ENCODE measurements at regions not wholly inside any gene's neighbourhood (a gene's known extent, or its start where the extent isn't known, plus 50 kb on each side); places are given as distances from the start of the nearest gene placed in this dataset.

GRCh38 chr3:5448816-5449215 is 261.3 kb downstream of the EDEM1 start:
- no peak overlapping the region for H3K27ac ChIP-seq
- WGBS, 2 donors = 76 to 89% methylated on average over 2 of the region's 2 CpGs
- H3K36me3 ChIP-seq = no peaks in the 10 kb centered on the region
- H3K27me3 ChIP-seq = no peaks in the 10 kb centered on the region
- DNase-seq (no peak), ATAC-seq (ENCODE audit: low FRiP score in 2 of 2) (no peak)
- TF ChIP-seq EP300 (IDR thresholded peaks at IDR 0.05) (no peak), POLR2A (IDR thresholded peaks at IDR 0.05) (no peak), POLR2AphosphoS5 (IDR thresholded peaks at IDR 0.05) (no peak)
- TF ChIP-seq, protein P1, sequence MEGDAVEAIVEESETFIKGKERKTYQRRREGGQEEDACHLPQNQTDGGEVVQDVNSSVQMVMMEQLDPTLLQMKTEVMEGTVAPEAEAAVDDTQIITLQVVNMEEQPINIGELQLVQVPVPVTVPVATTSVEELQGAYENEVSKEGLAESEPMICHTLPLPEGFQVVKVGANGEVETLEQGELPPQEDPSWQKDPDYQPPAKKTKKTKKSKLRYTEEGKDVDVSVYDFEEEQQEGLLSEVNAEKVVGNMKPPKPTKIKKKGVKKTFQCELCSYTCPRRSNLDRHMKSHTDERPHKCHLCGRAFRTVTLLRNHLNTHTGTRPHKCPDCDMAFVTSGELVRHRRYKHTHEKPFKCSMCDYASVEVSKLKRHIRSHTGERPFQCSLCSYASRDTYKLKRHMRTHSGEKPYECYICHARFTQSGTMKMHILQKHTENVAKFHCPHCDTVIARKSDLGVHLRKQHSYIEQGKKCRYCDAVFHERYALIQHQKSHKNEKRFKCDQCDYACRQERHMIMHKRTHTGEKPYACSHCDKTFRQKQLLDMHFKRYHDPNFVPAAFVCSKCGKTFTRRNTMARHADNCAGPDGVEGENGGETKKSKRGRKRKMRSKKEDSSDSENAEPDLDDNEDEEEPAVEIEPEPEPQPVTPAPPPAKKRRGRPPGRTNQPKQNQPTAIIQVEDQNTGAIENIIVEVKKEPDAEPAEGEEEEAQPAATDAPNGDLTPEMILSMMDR (IDR thresholded peaks at IDR 0.05) = no peak
- H3K4me1 ChIP-seq = no peaks in the 10 kb centered on the region
- H3K4me3 ChIP-seq = no peak overlapping the region
- peaks cover 0 to 4% (median 0%) of the 10 kb centered on the region in 4 donors for H3K9me3 ChIP-seq

DNA sequence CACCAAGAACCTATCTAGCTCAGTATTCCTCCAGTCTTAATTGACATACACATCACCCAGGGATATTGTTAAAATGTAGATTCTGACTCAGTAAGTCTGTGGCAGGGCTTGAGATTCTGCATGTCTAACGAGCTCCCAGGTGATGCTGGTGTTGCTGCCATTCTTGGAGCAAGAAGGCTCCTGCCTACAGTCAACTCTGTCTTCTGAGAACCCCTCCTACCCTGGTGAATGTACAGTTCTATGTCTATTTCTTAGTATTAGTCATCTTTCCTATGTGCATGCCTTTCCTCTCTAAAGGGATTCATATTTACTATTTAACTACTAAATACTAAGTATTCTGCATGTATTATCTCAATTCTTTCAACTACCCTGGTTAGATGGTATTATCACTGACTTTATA is 268.7 kb downstream of the EDEM1 start:
- DNase-seq (no peak), ATAC-seq (ENCODE audit: low FRiP score in 2 of 2) (no peak)
- WGBS, 2 donors = 43 to 53% methylated on average over 1 of the region's 1 CpG
- Histone ChIP-seq H3K27me3 (no peaks in the 10 kb centered on the region), H3K36me3 (no peaks in the 10 kb centered on the region), H3K27ac (no peak overlapping the region), H3K4me1 (no peaks in the 10 kb centered on the region), H3K4me3 (no peak overlapping the region), H3K9me3 (no peaks in the 10 kb centered on the region)
- no peak for TF ChIP-seq POLR2A (IDR thresholded peaks at IDR 0.05)
- TF ChIP-seq, protein P1 (IDR thresholded peaks at IDR 0.05) = no peak
- TF ChIP-seq POLR2AphosphoS5 (IDR thresholded peaks at IDR 0.05) = no peak
- TF ChIP-seq EP300 (IDR thresholded peaks at IDR 0.05) = no peak

DNA sequence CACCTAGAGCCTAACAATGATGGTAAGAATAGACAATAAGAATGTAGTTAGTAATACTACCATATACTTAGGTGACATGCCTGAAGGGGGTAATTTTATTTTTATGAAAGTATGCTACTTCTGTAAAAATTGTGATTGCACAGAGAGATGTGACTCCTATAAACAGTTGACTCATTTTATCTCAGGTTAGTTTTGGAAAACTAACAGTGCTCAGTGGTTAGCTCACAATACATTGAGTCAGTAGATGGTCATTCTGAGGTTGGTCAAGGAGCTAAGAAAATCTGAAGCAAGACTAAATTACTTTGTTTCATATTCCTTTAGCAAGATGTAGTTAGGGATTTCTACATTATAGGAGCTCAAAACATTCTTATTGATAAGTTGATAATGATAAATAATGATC is 271.0 kb downstream of the EDEM1 start:
- Histone ChIP-seq H3K4me1 (no peaks in the 10 kb centered on the region), H3K9me3 (no peaks in the 10 kb centered on the region), H3K27ac (no peak overlapping the region), H3K27me3 (no peaks in the 10 kb centered on the region), H3K4me3 (no peak overlapping the region), H3K36me3 (no peaks in the 10 kb centered on the region)
- no peak for DNase-seq
- no peak for ATAC-seq (ENCODE audit: low FRiP score in 2 of 2)
- TF ChIP-seq POLR2A (IDR thresholded peaks at IDR 0.05) (no peak), EP300 (IDR thresholded peaks at IDR 0.05) (no peak), POLR2AphosphoS5 (IDR thresholded peaks at IDR 0.05) (no peak)
- TF ChIP-seq, protein P1 (IDR thresholded peaks at IDR 0.05) = no peak

DNA sequence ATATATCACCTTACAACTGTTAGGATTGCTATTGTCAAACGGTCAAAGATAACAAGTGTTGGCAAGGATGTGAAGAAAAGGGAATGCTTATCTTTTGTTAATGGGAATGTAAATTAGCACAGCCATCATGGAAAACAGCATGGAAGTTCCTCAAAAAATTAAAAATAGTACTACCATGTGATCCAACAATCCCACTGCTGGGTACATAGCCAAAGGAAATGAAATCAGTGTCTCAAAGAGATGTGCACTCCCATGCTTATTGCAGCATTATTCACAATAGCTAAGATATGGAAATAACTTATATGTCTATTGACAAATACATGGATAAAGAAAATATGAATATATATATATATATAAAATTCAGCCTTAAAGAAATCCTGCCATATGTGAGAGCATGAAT is 274.6 kb downstream of the EDEM1 start:
- no peak for DNase-seq
- Histone ChIP-seq H3K4me3 (no peak overlapping the region), H3K9me3 (no peaks in the 10 kb centered on the region), H3K27ac (no peak overlapping the region), H3K27me3 (no peaks in the 10 kb centered on the region), H3K4me1 (no peaks in the 10 kb centered on the region), H3K36me3 (no peaks in the 10 kb centered on the region)
- ATAC-seq (ENCODE audit: low FRiP score in 2 of 2) = no peak
- WGBS, 2 donors = 32 to 35% methylated on average over 1 of the region's 1 CpG
- TF ChIP-seq, protein P1 (IDR thresholded peaks at IDR 0.05) = no peak
- TF ChIP-seq POLR2AphosphoS5 (IDR thresholded peaks at IDR 0.05) (no peak), EP300 (IDR thresholded peaks at IDR 0.05) (no peak), POLR2A (IDR thresholded peaks at IDR 0.05) (no peak)

GRCh38 chr3:5463991-5464390 is 276.5 kb downstream of the EDEM1 start:
- TF ChIP-seq, protein P1 (IDR thresholded peaks at IDR 0.05) = no peak
- TF ChIP-seq POLR2A (IDR thresholded peaks at IDR 0.05) (no peak), EP300 (IDR thresholded peaks at IDR 0.05) (no peak), POLR2AphosphoS5 (IDR thresholded peaks at IDR 0.05) (no peak)
- no peaks in the 10 kb centered on the region for H3K9me3 ChIP-seq
- ATAC-seq (ENCODE audit: low FRiP score in 2 of 2) (peak in 1 of 2 donors; percentile 76), DNase-seq (no peak)
- no peak overlapping the region for H3K4me3 ChIP-seq
- H3K27me3 ChIP-seq = no peaks in the 10 kb centered on the region
- H3K4me1 ChIP-seq = no peaks in the 10 kb centered on the region
- H3K36me3 ChIP-seq = no peaks in the 10 kb centered on the region
- WGBS, 2 donors = 59 to 63% methylated on average over 3 of the region's 3 CpGs
- no peak overlapping the region for H3K27ac ChIP-seq
